ENCODE measurements at regions not wholly inside any gene's neighbourhood (a gene's known extent, or its start where the extent isn't known, plus 50 kb on each side); places are given as distances from the start of the nearest gene placed in this dataset.

- TF ChIP-seq EZH2 (IDR thresholded peaks at IDR 0.05; ENCODE audit: insufficient read depth, low read length) (no peak), CTCF (IDR thresholded peaks at IDR 0.05; ENCODE audit: insufficient read depth, low read depth, low read length) (no peak)
These were observed 91.1 kb downstream of the HLX start for GRCh38 chr1:220970311-220970710.

All from astrocyte (in vitro differentiated cells and primary cell).